Mesendoderm (in vitro differentiated cells): ENCODE measurements at regions not wholly inside any gene's neighbourhood (a gene's known extent, or its start where the extent isn't known, plus 50 kb on each side); places are given as distances from the start of the nearest gene placed in this dataset.

Experiments
- DNase-seq: peaks from one replicate; pipeline ENCODE4 v3.0.0; 2013
- H2AK5ac ChIP-seq: 2 replicates; pipeline ENCODE4 v1.6.1; 2013; ENCODE audit warnings: low read length, inconsistent platforms
- H2BK120ac ChIP-seq: 2 replicates; pipeline ENCODE4 v1.6.1; 2013; ENCODE audit warnings: low read depth, mild to moderate bottlenecking, low read length, moderate library complexity, mixed read lengths
- H2BK15ac ChIP-seq: replicated peaks from 2 replicates; pipeline ENCODE4 v1.6.1; 2013; ENCODE audit warnings: low read depth, mild to moderate bottlenecking, moderate library complexity
- H2BK5ac ChIP-seq: 2 replicates; pipeline ENCODE4 v1.6.1; 2013; ENCODE audit warnings: low read length, inconsistent platforms
- H3K18ac ChIP-seq: 2 replicates; pipeline ENCODE4 v1.6.1; 2013; ENCODE audit warnings: mild to moderate bottlenecking, low read length, mixed read lengths
- H3K23ac ChIP-seq: one replicate; pipeline ENCODE4 v1.6.1; 2013; ENCODE audit warnings: low read length
- H3K27ac ChIP-seq: 2 replicates; pipeline ENCODE4 v1.5.1; 2013; ENCODE audit warnings: low read depth, mild to moderate bottlenecking, inconsistent platforms, low read length, moderate library complexity
- H3K27me3 ChIP-seq: 2 replicates; pipeline ENCODE4 v1.6.1; 2013; ENCODE audit warnings: low read length, control low read depth, mild to moderate bottlenecking, inconsistent platforms; ENCODE audit not compliant: insufficient read depth, poor library complexity
- H3K36me3 ChIP-seq: 2 replicates; pipeline ENCODE4 v1.6.1; 2013; ENCODE audit warnings: low read length, inconsistent platforms; ENCODE audit not compliant: control insufficient read depth, insufficient read depth
- H3K4ac ChIP-seq: one replicate; pipeline ENCODE4 v1.6.1; 2013; ENCODE audit warnings: low read depth, mild to moderate bottlenecking, low read length, moderate library complexity
- H3K4me1 ChIP-seq: 2 replicates; pipeline ENCODE4 v1.6.1; 2013; ENCODE audit warnings: low read depth, low read length, inconsistent platforms; ENCODE audit not compliant: control insufficient read depth
- H3K4me2 ChIP-seq: 2 replicates; pipeline ENCODE4 v1.6.1; 2013; ENCODE audit warnings: low read length
- H3K4me3 ChIP-seq: 2 replicates; pipeline ENCODE4 v1.5.1; 2013; ENCODE audit warnings: mild to moderate bottlenecking, low read length
- H3K56ac ChIP-seq: one replicate; pipeline ENCODE4 v1.6.1; 2013; ENCODE audit warnings: low read length
- H3K79me1 ChIP-seq: 2 replicates; pipeline ENCODE4 v1.6.1; 2013; ENCODE audit warnings: low read length, inconsistent platforms
- H3K79me2 ChIP-seq: 2 replicates; pipeline ENCODE4 v1.6.1; 2013; ENCODE audit warnings: mild to moderate bottlenecking, low read length; ENCODE audit not compliant: control insufficient read depth, insufficient read depth
- H3K9ac ChIP-seq: 2 replicates; pipeline ENCODE4 v1.6.1; 2013; ENCODE audit warnings: low read length, inconsistent platforms
- H4K5ac ChIP-seq: one replicate; pipeline ENCODE4 v1.6.1; 2013; ENCODE audit warnings: low read length
- H4K8ac ChIP-seq: one replicate; pipeline ENCODE4 v1.6.1; 2013; ENCODE audit warnings: low read depth, mild to moderate bottlenecking, control low read depth, low read length, moderate library complexity
- WGBS: extraction: QIAGEN DNeasy Blood & Tissue Kit; methylation state at CpG from one replicate; pipeline ENCODE4 v1.1.7; 2013; ENCODE audit warnings: low lambda C conversion rate, missing lambda C conversion rate; ENCODE audit not compliant: insufficient coverage; ENCODE audit errors: extremely low coverage; 5-methylcytosine and 5-hydroxymethylcytosine counted together

DNA sequence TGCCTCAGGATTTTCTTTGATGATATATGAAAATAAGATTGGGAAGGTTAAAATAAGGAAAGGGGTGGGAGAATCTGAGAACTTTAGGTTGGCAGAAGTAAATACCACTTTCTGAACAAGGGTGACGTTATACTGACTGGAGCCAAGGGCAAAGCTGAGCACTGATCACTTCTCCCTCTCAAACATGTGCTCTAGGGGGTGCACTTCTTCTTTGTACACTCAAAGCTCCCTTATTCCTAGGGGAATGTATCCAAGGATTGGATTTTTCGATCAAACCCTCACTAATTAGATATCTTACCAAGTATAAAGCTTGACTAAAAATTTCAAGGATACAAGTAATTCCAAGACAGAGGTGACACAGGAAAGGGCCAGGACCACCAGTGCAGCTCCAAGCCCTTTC is 243.9 kb upstream of the UMPS start:
- H3K79me2 ChIP-seq, result no peaks in the 10 kb centered on the region
- no peaks in the 10 kb centered on the region for H3K36me3 ChIP-seq
- no peak overlapping the region for H3K18ac ChIP-seq
- no peak overlapping the region for H4K5ac ChIP-seq
- no peak overlapping the region for H2BK5ac ChIP-seq
- H2BK120ac ChIP-seq, result no peak overlapping the region
- H3K27me3 ChIP-seq, result no peaks in the 10 kb centered on the region
- WGBS, result no CpG with 5 or more reads among the region's 2 CpGs
- no peak overlapping the region for H4K8ac ChIP-seq
- H2BK15ac ChIP-seq, result no peak overlapping the region
- no peak overlapping the region for H3K4ac ChIP-seq
- H3K27ac ChIP-seq, result no peak overlapping the region
- no peak overlapping the region for H3K4me3 ChIP-seq
- no peak overlapping the region for H3K23ac ChIP-seq
- no peak overlapping the region for H3K4me2 ChIP-seq
- no peak overlapping the region for H2AK5ac ChIP-seq
- H3K4me1 ChIP-seq, result no peaks in the 10 kb centered on the region
- DNase-seq, result peak; percentile 23
- no peak overlapping the region for H3K56ac ChIP-seq
- no peak overlapping the region for H3K9ac ChIP-seq
- no peaks in the 10 kb centered on the region for H3K79me1 ChIP-seq

DNA sequence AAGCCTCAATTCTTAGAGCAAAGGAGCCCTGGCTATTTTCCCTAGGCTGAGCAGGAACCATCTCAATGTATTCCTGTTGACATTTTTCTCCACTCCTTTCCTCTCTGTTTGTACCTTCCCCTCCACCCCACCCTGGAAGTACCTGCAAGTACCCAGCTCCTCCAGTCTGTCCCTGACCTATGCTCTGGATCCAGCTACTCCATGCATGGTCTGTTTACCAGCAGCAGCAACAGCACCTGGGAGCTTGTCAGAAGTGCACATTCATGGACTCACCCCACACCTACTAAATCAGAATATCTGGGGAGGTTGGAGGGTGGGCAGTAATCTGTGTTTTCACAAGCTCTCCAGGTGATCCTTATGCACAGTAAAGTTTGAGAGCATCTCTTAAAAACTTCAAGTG is 240.7 kb upstream of the UMPS start:
- no peak for DNase-seq

GRCh38 chr3:124491098-124491497 is 239.2 kb upstream of the UMPS start:
- Histone ChIP-seq H3K79me1 (no peaks in the 10 kb centered on the region), H3K4me3 (no peak overlapping the region), H2BK120ac (no peak overlapping the region), H3K27ac (no peak overlapping the region), H3K9ac (no peak overlapping the region), H2BK15ac (no peak overlapping the region), H3K18ac (no peak overlapping the region), H3K23ac (no peak overlapping the region), H3K4me2 (no peak overlapping the region), H3K4ac (no peak overlapping the region), H3K36me3 (no peaks in the 10 kb centered on the region), H3K79me2 (no peaks in the 10 kb centered on the region), H4K5ac (no peak overlapping the region), H3K4me1 (peaks cover 13% of the 10 kb centered on the region), H2BK5ac (no peak overlapping the region), H2AK5ac (no peak overlapping the region), H3K56ac (no peak overlapping the region), H3K27me3 (no peaks in the 10 kb centered on the region), H4K8ac (no peak overlapping the region)
- DNase-seq, result peak; percentile 24
- WGBS, result no CpG with 5 or more reads among the region's 8 CpGs

More for the DNA sequence above, 240.7 kb upstream of the UMPS start:
- H3K56ac ChIP-seq, result no peak overlapping the region
- no peak overlapping the region for H2BK120ac ChIP-seq
- H3K4me1 ChIP-seq, result peaks cover 10% of the 10 kb centered on the region
- no peak overlapping the region for H3K23ac ChIP-seq
- H2BK15ac ChIP-seq, result no peak overlapping the region
- no peaks in the 10 kb centered on the region for H3K79me1 ChIP-seq
- H3K27ac ChIP-seq, result no peak overlapping the region
- no peak overlapping the region for H4K5ac ChIP-seq
- no peak overlapping the region for H2BK5ac ChIP-seq
- no peak overlapping the region for H3K4me3 ChIP-seq
- no peak overlapping the region for H2AK5ac ChIP-seq
- no peaks in the 10 kb centered on the region for H3K36me3 ChIP-seq
- no peak overlapping the region for H3K4ac ChIP-seq
- H3K4me2 ChIP-seq, result no peak overlapping the region
- H4K8ac ChIP-seq, result no peak overlapping the region
- H3K18ac ChIP-seq, result no peak overlapping the region
- H3K27me3 ChIP-seq, result no peaks in the 10 kb centered on the region
- no peak overlapping the region for H3K9ac ChIP-seq
- H3K79me2 ChIP-seq, result no peaks in the 10 kb centered on the region

DNA sequence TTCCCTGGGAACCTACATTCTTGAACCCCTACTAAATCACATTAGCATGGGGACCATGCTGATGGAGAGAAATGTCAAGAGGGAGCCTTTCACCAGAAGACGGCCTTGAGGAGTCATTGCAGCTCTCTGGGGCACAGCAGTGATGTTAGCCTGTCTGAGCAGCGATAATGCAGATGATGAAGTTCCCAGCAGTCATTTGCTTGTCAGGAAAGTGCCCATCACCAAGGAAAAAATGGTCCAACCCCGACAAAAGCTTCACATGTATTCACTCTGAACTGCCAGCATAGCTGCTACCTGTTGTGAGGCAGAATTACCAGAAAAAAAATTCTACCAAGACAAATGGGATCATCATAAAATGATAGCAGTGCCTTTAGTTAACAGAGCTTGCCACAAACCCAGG is 238.4 kb upstream of the UMPS start:
- Histone ChIP-seq H3K4ac (no peak overlapping the region), H3K4me3 (no peak overlapping the region)
- WGBS, result no CpG with 5 or more reads among the region's 3 CpGs

DNA sequence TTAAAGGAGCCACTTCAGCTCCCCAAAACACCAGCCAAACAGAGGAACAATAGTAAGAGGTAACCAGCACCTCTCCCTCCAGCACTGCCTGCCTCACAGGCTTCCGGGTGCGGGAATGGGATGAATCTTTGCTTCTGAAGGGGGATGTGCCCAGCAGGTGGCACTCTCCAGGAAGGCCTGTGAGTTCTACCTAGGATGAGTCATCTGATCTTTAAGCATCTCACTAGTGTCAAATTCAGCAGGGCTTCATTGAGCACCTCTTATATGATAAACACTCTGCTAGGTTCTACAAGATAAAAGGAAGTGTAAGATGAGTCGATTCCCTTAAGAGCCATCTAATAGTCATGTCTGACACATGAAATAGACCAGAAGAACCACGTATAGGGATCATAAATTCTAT is 237.4 kb upstream of the UMPS start:
- Histone ChIP-seq H3K9ac (no peak overlapping the region), H2BK120ac (no peak overlapping the region), H3K4me1 (peaks cover 13% of the 10 kb centered on the region), H3K27me3 (no peaks in the 10 kb centered on the region), H2BK5ac (no peak overlapping the region), H3K79me1 (no peaks in the 10 kb centered on the region), H3K36me3 (no peaks in the 10 kb centered on the region), H3K4me2 (no peak overlapping the region), H3K27ac (no peak overlapping the region), H4K5ac (no peak overlapping the region), H3K79me2 (no peaks in the 10 kb centered on the region), H3K18ac (no peak overlapping the region), H3K4me3 (no peak overlapping the region), H4K8ac (no peak overlapping the region), H3K23ac (no peak overlapping the region), H2AK5ac (no peak overlapping the region), H3K56ac (no peak overlapping the region), H3K4ac (no peak overlapping the region), H2BK15ac (no peak overlapping the region)
- WGBS, result no CpG with 5 or more reads among the region's 4 CpGs
- peak; percentile 90 for DNase-seq

More for the DNA sequence above, 238.4 kb upstream of the UMPS start:
- Histone ChIP-seq H3K18ac (no peak overlapping the region), H2BK120ac (no peak overlapping the region), H3K36me3 (no peaks in the 10 kb centered on the region), H3K4me2 (no peak overlapping the region), H2BK5ac (no peak overlapping the region), H2AK5ac (no peak overlapping the region), H3K79me1 (no peaks in the 10 kb centered on the region), H4K5ac (no peak overlapping the region), H3K79me2 (no peaks in the 10 kb centered on the region), H3K23ac (no peak overlapping the region), H3K9ac (no peak overlapping the region), H4K8ac (no peak overlapping the region), H3K56ac (no peak overlapping the region), H3K27me3 (no peaks in the 10 kb centered on the region), H2BK15ac (no peak overlapping the region), H3K27ac (no peak overlapping the region), H3K4me1 (peaks cover 13% of the 10 kb centered on the region)
- DNase-seq, result no peak

- no peaks in the 10 kb centered on the region for H3K79me2 ChIP-seq
- no peak overlapping the region for H3K23ac ChIP-seq
- no peaks in the 10 kb centered on the region for H3K79me1 ChIP-seq
- no peak overlapping the region for H3K4me2 ChIP-seq
- peaks cover 13% of the 10 kb centered on the region for H3K4me1 ChIP-seq
- no peaks in the 10 kb centered on the region for H3K27me3 ChIP-seq
- H3K18ac ChIP-seq, result no peak overlapping the region
- no peak overlapping the region for H3K56ac ChIP-seq
- no peak overlapping the region for H3K9ac ChIP-seq
- no peaks in the 10 kb centered on the region for H3K36me3 ChIP-seq
- no peak overlapping the region for H4K5ac ChIP-seq
- H3K4me3 ChIP-seq, result no peak overlapping the region
- WGBS, result no CpG with 5 or more reads among the region's 2 CpGs
- no peak overlapping the region for H4K8ac ChIP-seq
- H3K4ac ChIP-seq, result no peak overlapping the region
- no peak overlapping the region for H2BK120ac ChIP-seq
- no peak overlapping the region for H2BK15ac ChIP-seq
- no peak overlapping the region for H2BK5ac ChIP-seq
- no peak overlapping the region for H2AK5ac ChIP-seq
- DNase-seq, result no peak
- no peak overlapping the region for H3K27ac ChIP-seq
Measured at GRCh38 chr3:124496061-124496460, 234.2 kb upstream of the UMPS start.
